Liver (tissue), 8 donors: ENCODE measurements at regions not wholly inside any gene's neighbourhood (a gene's known extent, or its start where the extent isn't known, plus 50 kb on each side); places are given as distances from the start of the nearest gene placed in this dataset.

Source experiments
- DNase-seq: peaks from one replicate; pipeline ENCODE4 v3.0.0-alpha.2; 2017; ENCODE audit warnings: low spot score
- H3K27ac ChIP-seq, 2 donors: one replicate each; pipeline ENCODE4 v1.7.0; 2013; ENCODE audit warnings: inconsistent platforms in 2 of 2, low read length in 2 of 2, control low read depth in 1 of 2, low read depth in 1 of 2, mild to moderate bottlenecking in 1 of 2
- H3K27me3 ChIP-seq, 4 donors: one replicate each; pipeline versions ENCODE4 v1.6.1 to v1.7.0; 2013; ENCODE audit warnings: low read length in 3 of 4, inconsistent platforms in 1 of 4, mild to moderate bottlenecking in 1 of 4, moderate library complexity in 1 of 4; ENCODE audit not compliant: control insufficient read depth in 4 of 4, insufficient read depth in 4 of 4
- H3K36me3 ChIP-seq, 4 donors: one replicate each; pipeline versions ENCODE4 v1.6.1 to v1.7.0; 2013; ENCODE audit warnings: low read length in 3 of 4, mild to moderate bottlenecking in 3 of 4, low read depth in 1 of 4, moderate library complexity in 1 of 4; ENCODE audit not compliant: control insufficient read depth in 4 of 4, insufficient read depth in 3 of 4
- H3K4me1 ChIP-seq, 4 donors: one replicate each; pipeline versions ENCODE4 v1.6.1 to v1.7.0; 2013; ENCODE audit warnings: low read length in 3 of 4, mild to moderate bottlenecking in 3 of 4, moderate library complexity in 1 of 4; ENCODE audit not compliant: control insufficient read depth in 4 of 4, insufficient read depth in 4 of 4
- H3K4me3 ChIP-seq, 3 donors: one replicate each; pipeline versions ENCODE4 v1.6.1 to v1.7.0; 2013; ENCODE audit warnings: low read length in 3 of 3, control low read depth in 1 of 3, low read depth in 1 of 3, mild to moderate bottlenecking in 1 of 3
- H3K9ac ChIP-seq, 2 donors: one replicate each; pipeline ENCODE4 v1.7.0; 2013; ENCODE audit warnings: low read length in 2 of 2, mild to moderate bottlenecking in 2 of 2, moderate library complexity in 2 of 2, control low read depth in 1 of 2, low read depth in 1 of 2
- H3K9me3 ChIP-seq, 4 donors: one replicate each; pipeline versions ENCODE4 v1.6.1 to v1.7.0; 2013; ENCODE audit warnings: low read length in 3 of 4; ENCODE audit not compliant: control insufficient read depth in 4 of 4
- CTCF ChIP-seq: fragments of 150-350 bp; IDR thresholded peaks from 2 replicates; pipeline ENCODE4 v1.5.1; 2017; ENCODE audit warnings: improper control_type of control experiment, low read depth, low read length; ENCODE audit not compliant: missing input control
- EGR1 ChIP-seq, 2 donors: IDR thresholded peaks; 2 replicates each; pipeline ENCODE4 v1.6.1; 2016 to 2018; ENCODE audit warnings: antibody characterized with exemption in 2 of 2, low read depth in 2 of 2
- FOXA1 ChIP-seq: IDR thresholded peaks from 2 replicates; pipeline ENCODE4 v1.6.1; 2016; ENCODE audit warnings: antibody characterized with exemption
- FOXA2 ChIP-seq: IDR thresholded peaks from 2 replicates; pipeline ENCODE4 v1.6.1; 2016; ENCODE audit warnings: antibody characterized with exemption
- GABPA ChIP-seq, 2 donors: IDR thresholded peaks in 1 of 2; conservative IDR thresholded peaks in 1 of 2; 2 replicates each; pipeline ENCODE4 v1.6.1; 2016; ENCODE audit warnings: antibody characterized with exemption in 2 of 2, mild to moderate bottlenecking in 1 of 2, moderate library complexity in 1 of 2
- HNF4A ChIP-seq, 2 donors: conservative IDR thresholded peaks; 2 replicates each; pipeline ENCODE4 v1.6.1; 2016; ENCODE audit warnings: antibody characterized with exemption in 2 of 2, mild to moderate bottlenecking in 2 of 2
- HNF4G ChIP-seq: IDR thresholded peaks from 2 replicates; pipeline ENCODE4 v1.6.1; 2016; ENCODE audit warnings: antibody characterized with exemption
- JUND ChIP-seq, 2 donors: IDR thresholded peaks; 2 replicates each; pipeline ENCODE4 v1.6.1; 2016; ENCODE audit warnings: antibody characterized with exemption in 2 of 2
- MAX ChIP-seq: IDR thresholded peaks from 2 replicates; pipeline ENCODE4 v1.6.1; 2016; ENCODE audit warnings: antibody characterized with exemption
- NR2F2 ChIP-seq: IDR thresholded peaks from 2 replicates; pipeline ENCODE4 v1.6.1; 2016; ENCODE audit warnings: antibody characterized with exemption
- RAD21 ChIP-seq, 2 donors: IDR thresholded peaks; 2 replicates each; pipeline ENCODE4 v1.6.1; 2016; ENCODE audit warnings: antibody characterized with exemption in 2 of 2, mild to moderate bottlenecking in 2 of 2
- REST ChIP-seq: IDR thresholded peaks from 2 replicates; pipeline ENCODE4 v1.6.1; 2016; ENCODE audit warnings: antibody characterized with exemption, mild to moderate bottlenecking
- RXRA ChIP-seq, 2 donors: IDR thresholded peaks; 2 replicates each; pipeline ENCODE4 v1.6.1; 2017 to 2018; ENCODE audit warnings: antibody characterized with exemption in 2 of 2, mild to moderate bottlenecking in 1 of 2
- SP1 ChIP-seq: IDR thresholded peaks from 2 replicates; pipeline ENCODE4 v1.6.1; 2018; ENCODE audit warnings: antibody characterized with exemption, mild to moderate bottlenecking
- TAF1 ChIP-seq: conservative IDR thresholded peaks from 2 replicates; pipeline ENCODE4 v1.6.1; 2016; ENCODE audit warnings: antibody characterized with exemption, mild to moderate bottlenecking
- YY1 ChIP-seq: IDR thresholded peaks from 2 replicates; pipeline ENCODE4 v1.6.1; 2016; ENCODE audit warnings: antibody characterized with exemption, mild to moderate bottlenecking
- ZBTB33 ChIP-seq: IDR thresholded peaks from 2 replicates; pipeline ENCODE4 v1.6.1; 2016; ENCODE audit warnings: antibody characterized with exemption
- WGBS: extraction: QIAGEN DNeasy Blood & Tissue Kit; methylation state at CpG from one replicate; pipeline ENCODE4 v1.1.7; 2013; 5-methylcytosine and 5-hydroxymethylcytosine counted together
- TF ChIP-seq, protein P1 (sequence below): IDR thresholded peaks from 2 replicates; pipeline ENCODE4 v1.6.1; 2016; ENCODE audit warnings: antibody characterized with exemption
- donor health status: healthy.
- donor health status: healthy.
- donor health status: healthy.
- donor health status: healthy.
- donor health status: healthy.

- no peak overlapping the region for H3K9ac ChIP-seq
- H3K4me1 ChIP-seq: no peaks in the 10 kb centered on the region
- no peak for DNase-seq
- no peaks in the 10 kb centered on the region for H3K9me3 ChIP-seq
- TF ChIP-seq HNF4A (conservative IDR thresholded peaks at IDR 0.05) (no peak), FOXA1 (no peak), CTCF (no peak), SP1 (no peak), ZBTB33 (no peak), TAF1 (no peak), EGR1 (IDR thresholded peaks at IDR 0.05; ENCODE audit: low read depth in 2 of 2) (no peak), GABPA (IDR thresholded peaks at IDR 0.05 in 1 of 2, conservative IDR thresholded peaks at IDR 0.05 in 1 of 2) (no peak), RAD21 (IDR thresholded peaks at IDR 0.05) (no peak), HNF4G (no peak), MAX (no peak)
- TF ChIP-seq, protein P1, sequence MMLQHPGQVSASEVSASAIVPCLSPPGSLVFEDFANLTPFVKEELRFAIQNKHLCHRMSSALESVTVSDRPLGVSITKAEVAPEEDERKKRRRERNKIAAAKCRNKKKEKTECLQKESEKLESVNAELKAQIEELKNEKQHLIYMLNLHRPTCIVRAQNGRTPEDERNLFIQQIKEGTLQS: no peak
- no peak overlapping the region for H3K27ac ChIP-seq
- no peaks in the 10 kb centered on the region for H3K36me3 ChIP-seq
- no peaks in the 10 kb centered on the region for H3K27me3 ChIP-seq
- 93% methylated on average over 1 of the region's 1 CpG for WGBS
- H3K4me3 ChIP-seq: no peak overlapping the region
Measured at GRCh38 chr9:18357321-18357720, 116.6 kb upstream of the ADAMTSL1 start.

DNA sequence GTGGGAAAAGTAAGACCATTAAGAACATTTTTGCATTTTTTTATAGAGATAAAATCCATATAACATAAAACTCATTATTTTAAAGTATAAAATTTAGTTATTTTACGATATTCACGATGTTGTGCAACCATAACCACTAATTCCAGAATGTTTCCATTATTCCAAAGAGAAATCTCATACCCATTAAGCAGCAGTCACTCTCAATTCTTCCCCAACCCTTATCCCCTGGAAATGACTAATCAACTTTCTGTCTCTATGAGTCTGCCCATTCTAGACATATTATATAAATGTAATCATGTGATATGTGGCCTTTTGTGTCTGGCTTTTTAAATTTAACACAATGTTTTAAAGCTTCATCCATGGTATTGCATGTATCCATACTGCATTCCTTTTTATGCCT, 115.6 kb upstream of the ADAMTSL1 start:
- Histone ChIP-seq H3K9me3 (no peaks in the 10 kb centered on the region), H3K36me3 (no peaks in the 10 kb centered on the region), H3K27ac (no peak overlapping the region), H3K4me3 (no peak overlapping the region), H3K9ac (no peak overlapping the region), H3K4me1 (no peaks in the 10 kb centered on the region), H3K27me3 (no peaks in the 10 kb centered on the region)
- TF ChIP-seq FOXA1 (no peak), ZBTB33 (no peak), RXRA (IDR thresholded peaks at IDR 0.05) (no peak), FOXA2 (no peak), GABPA (IDR thresholded peaks at IDR 0.05 in 1 of 2, conservative IDR thresholded peaks at IDR 0.05 in 1 of 2) (no peak), EGR1 (IDR thresholded peaks at IDR 0.05; ENCODE audit: low read depth in 2 of 2) (no peak), NR2F2 (no peak), MAX (no peak), TAF1 (no peak), HNF4A (conservative IDR thresholded peaks at IDR 0.05) (no peak), CTCF (no peak), YY1 (no peak), SP1 (no peak), REST (no peak), JUND (IDR thresholded peaks at IDR 0.05) (no peak), RAD21 (IDR thresholded peaks at IDR 0.05) (no peak), HNF4G (no peak)
- TF ChIP-seq, protein P1: no peak
- 92% methylated on average over 2 of the region's 2 CpGs for WGBS
- no peak for DNase-seq
